ENCODE measurements at regions not wholly inside any gene's neighbourhood (a gene's known extent, or its start where the extent isn't known, plus 50 kb on each side); places are given as distances from the start of the nearest gene placed in this dataset.

- ATAC-seq (ENCODE audit: low FRiP score) = no peak
- DNase-seq (ENCODE audit: low spot score) = no peak
- TF ChIP-seq CTCF (IDR thresholded peaks at IDR 0.05) = no peak
These were observed 1291.0 kb upstream of the CNTN5 start for GRCh38 chr11:97729546-97730272.

- DNase-seq (ENCODE audit: low spot score) (no peak), ATAC-seq (ENCODE audit: low FRiP score) (no peak)
- no peak for TF ChIP-seq CTCF (IDR thresholded peaks at IDR 0.05)
These were observed 1288.6 kb upstream of the CNTN5 start for GRCh38 chr11:97732011-97732632.

GRCh38 chr11:97738751-97739150, 1282.0 kb upstream of the CNTN5 start:
- DNase-seq (ENCODE audit: low spot score) = no peak
- TF ChIP-seq CTCF (IDR thresholded peaks at IDR 0.05) = no peak
- no peak for ATAC-seq (ENCODE audit: low FRiP score)

- no peak for ATAC-seq (ENCODE audit: low FRiP score)
These were observed 1280.6 kb upstream of the CNTN5 start for GRCh38 chr11:97739932-97740800.

GRCh38 chr11:97740801-97741151, 1280.0 kb upstream of the CNTN5 start:
- ATAC-seq (ENCODE audit: low FRiP score) = no peak
- no peak for DNase-seq (ENCODE audit: low spot score)
- TF ChIP-seq CTCF (IDR thresholded peaks at IDR 0.05) = no peak

More at GRCh38 chr11:97739932-97740800, 1280.6 kb upstream of the CNTN5 start:
- TF ChIP-seq CTCF (IDR thresholded peaks at IDR 0.05) = no peak
- DNase-seq (ENCODE audit: low spot score) = no peak

- no peak for ATAC-seq (ENCODE audit: low FRiP score)
- no peak for TF ChIP-seq CTCF (IDR thresholded peaks at IDR 0.05)
- no peak for DNase-seq (ENCODE audit: low spot score)
These were observed 1278.0 kb upstream of the CNTN5 start for GRCh38 chr11:97742717-97743116.
